Fibroblast of skin of back (primary cell): ENCODE measurements at regions not wholly inside any gene's neighbourhood (a gene's known extent, or its start where the extent isn't known, plus 50 kb on each side); places are given as distances from the start of the nearest gene placed in this dataset.
"Not testable (repeated sequence)": the region's sequence is repeated elsewhere in the genome, so short reads cannot be mapped to it uniquely, and the experiment has no call there.

Source experiments
- DNase-seq: peaks from one replicate; pipeline ENCODE4 v3.0.0-alpha.2; 2013

DNA sequence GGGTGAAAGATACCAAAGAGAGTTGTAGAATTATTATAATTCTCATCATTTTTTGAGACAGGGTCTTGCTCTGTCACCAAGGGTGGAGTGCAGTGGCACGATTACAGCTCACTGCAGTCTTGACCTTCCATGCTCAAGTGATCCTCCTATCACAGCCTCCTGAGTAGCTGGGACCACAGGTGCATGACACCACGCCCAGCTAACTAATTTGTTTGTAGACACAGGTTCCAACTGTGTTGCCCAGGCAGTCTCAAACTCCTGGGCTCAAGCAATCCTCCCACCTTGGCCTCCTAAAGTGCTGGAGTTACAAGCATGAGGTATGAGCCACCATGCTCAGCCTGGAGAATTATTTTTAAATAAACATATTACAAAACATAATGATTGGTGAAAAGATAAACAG, 92.8 kb upstream of the MSH6 start:
- no peak for DNase-seq

DNA sequence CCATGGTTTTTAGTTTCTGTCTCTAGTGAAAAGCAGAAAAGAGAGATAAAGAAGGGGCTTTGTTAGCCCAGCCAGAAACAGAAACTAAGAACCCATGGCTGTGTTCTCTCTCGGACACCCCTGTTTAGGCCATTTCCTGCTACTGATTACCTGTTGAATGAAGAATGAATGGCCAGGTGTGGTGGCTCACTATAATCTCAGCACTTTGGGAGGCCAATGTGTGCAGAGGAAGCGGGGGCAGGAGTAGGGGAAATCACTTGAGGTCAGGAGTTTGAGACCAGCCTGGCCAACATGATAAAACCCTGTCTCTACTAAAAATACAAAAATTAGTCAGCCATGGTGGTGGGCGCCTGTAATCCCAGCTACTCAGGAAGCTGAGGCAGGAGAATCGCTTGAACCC, 93.8 kb upstream of the MSH6 start:
- not testable (repeated sequence) for DNase-seq

DNA sequence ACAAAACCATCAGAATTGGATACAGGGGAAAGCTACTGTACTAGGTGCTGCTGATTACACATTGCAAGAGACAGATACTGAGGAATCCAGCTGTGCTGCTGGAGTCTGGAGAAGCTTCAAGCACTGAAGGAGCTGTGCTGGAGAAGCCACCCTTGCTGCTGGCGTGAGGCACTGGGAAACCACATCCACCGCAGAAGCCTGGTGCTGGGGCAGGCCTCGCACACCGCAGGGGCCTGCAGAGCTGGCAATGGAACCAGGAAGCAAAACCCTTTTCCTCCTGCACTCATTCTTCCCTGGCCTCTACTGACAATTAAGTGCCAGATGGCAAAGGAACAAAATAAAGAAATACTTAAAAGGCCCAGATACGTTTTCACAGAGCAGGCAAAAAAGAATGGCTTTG, 94.4 kb upstream of the MSH6 start:
- DNase-seq = no peak

DNA sequence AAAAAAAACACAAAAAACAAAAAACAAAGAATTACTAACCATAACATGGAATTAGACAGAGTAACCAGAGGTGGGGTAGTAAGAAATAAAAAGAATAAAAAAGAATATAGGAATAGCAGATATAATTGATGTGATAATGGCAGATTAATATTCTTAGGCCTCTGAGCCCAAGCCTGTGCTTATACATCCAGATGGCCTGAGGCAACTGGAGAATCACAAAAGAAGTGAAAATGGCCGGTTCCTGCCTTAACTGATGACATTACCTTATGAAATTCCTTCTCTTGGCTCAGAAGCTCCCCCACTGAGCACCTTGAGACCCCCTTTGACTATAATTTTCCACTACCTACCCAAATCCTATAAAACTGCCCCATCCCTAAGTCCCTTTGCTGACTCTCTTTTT, 95.1 kb upstream of the MSH6 start:
- no peak for DNase-seq

DNA sequence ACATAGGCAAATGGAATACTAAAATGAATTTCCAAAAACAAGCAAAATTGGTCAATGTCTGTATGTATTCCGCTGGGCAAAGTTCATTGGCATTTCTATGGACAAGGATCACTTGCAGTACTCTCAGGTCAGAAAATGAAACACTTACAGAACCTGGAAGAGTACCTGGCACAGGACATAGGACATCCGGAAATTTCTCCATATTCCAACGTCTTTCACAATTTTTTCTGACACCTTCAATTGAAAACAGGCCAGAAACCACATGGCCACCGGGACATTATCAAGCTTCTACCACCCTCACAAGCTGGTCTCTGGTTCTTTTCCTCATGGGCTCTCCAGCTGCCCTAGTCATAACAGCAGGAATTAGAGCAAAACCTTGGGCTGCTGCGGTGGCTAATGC, 96.9 kb upstream of the MSH6 start:
- no peak for DNase-seq

GRCh38 chr2:47682216-47682749, 100.7 kb upstream of the MSH6 start:
- no peak for DNase-seq

- no peak for DNase-seq
These were observed 105.6 kb upstream of the KCNK12 start for GRCh38 chr2:47676261-47676926.

- no peak for DNase-seq
These were observed 104.5 kb upstream of the KCNK12 start for GRCh38 chr2:47675196-47675825.

DNA sequence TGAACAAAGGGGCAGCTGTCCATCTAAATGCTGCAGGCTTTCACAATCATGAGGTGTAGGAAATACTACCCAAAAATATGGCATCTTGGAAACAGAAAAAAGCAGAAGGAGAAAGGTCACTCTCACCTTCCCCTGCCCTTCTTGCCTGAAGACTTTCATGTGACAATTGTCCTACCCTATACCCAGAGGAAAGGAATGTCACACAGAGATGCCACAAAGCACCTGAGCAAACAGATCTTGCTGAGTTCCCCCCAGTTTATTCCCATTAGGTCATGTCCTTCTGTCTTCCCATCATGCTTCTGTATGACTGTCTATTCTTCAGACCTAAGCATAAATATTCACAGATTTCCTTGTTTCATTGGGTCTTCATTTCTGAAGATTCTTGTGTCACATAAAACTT, 95.5 kb upstream of the KCNK12 start:
- DNase-seq = no peak

DNA sequence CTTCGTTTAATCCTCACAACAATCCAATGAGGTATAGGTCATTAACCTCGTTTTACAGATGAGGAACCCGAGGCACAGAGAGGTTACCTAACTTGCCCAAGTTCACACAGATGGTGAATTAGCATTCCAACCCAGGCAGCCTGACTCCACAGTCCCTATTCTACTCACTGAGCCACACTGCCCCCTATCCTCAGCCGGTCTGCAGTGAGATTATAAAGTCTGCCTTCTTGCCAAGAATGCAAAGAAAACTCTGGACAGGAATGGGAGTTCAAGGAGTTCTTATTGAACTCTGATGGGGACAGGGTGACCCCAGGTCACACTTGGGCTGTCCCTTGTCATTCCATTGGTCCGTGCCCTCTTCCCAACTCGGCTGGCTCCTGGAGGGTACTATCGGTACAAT, 94.0 kb upstream of the KCNK12 start:
- DNase-seq = no peak

DNA sequence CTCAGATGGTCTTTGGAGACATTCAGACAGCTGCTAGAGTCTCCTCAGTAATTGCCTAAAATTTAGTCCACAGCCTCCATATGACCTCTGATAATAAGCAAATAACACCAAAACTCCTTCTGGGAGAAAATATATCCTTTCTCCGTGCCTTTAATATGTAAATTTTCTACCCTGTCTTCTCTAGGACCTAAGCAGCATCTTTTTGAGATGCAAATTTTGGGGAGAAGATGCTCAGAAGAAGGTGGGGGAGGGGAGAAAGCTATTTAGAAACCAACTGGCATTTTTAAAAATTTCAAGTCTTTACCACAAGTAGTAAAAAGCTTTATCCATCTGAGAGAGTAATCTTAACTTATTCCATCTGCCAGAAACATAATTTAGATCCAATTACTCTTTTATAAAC, 91.8 kb upstream of the KCNK12 start:
- no peak for DNase-seq

- no peak for DNase-seq
These were observed 90.5 kb upstream of the KCNK12 start for GRCh38 chr2:47661310-47661709.

GRCh38 chr2:47660168-47660567, 89.4 kb upstream of the KCNK12 start:
- no peak for DNase-seq

DNA sequence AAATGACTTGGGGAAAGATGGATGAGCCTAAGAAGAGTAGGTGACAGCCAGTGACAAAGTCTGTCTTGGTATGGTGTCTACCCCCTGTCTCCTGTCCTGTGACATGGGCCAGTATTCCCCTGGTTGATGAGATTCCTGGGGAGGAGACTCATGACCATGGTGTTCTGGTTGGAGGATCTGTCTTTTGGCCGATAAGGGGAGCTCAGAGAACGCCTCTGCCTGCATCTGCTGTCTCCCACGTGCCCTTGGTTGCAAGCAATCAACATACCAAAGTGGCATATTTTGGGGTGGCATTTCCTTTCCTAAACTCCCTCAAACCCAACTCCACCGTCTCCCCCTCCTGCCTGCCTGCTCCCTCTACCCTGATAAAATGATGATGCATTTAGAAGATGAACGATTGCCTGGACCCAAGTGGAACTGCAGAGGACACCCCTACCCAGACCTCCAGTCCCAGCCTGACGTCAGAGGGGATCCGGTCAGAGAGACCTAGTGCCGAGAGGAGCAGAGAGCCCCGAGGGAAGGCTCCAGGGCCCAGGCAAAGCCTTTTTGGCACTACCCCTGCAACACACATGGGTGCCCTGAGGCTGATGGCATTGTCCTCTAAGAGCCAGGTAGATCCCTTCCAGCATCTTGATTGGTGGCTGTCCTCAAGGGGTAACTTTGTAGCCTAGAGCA, 88.0 kb upstream of the KCNK12 start:
- no peak for DNase-seq

DNA sequence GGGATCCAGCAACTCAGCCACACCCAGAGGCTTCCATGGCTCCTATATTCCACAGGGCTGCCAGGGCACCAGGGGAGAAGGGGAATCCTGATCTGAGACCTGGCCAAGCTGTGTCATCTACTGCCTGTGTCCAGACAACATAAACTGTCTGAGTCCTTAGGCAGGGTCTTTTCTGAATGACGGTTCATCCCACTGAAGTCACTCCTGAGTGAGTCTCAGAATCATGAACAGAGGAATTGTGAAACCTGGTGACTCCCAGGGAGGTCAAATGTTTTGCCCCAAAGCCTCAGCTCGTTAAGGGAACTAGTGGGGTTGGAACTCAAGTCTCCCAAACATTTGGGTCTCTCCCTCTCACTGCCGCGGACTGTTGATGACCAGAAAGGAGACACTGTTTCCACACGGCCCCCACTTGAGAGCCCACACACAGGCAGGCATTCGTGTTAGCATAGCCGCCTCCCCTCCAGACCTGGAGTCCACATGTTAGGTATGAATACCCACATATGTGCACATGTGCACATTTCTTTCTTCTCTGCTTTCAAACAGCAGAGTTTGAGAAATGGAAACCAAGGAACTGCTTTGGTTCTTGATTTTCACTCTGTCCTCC, 87.2 kb upstream of the KCNK12 start:
- DNase-seq = no peak

GRCh38 chr2:47656715-47657600, 86.2 kb upstream of the KCNK12 start:
- no peak for DNase-seq

DNA sequence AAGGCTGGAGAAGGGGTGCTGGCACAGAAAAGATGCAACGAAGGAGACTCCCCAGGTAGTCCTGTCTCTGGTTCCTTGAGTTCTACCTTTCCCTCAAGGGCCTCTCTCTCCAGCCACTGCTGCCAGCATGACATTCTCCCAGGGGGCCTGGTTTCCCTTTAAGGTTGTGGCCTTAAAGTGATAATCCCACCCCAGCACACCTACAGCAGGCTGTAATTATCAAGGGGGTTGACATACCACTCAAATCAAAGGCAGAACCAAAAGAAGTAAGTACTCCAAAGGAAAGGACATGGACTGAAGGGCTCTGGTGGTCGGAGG, 84.7 kb upstream of the KCNK12 start:
- no peak for DNase-seq

DNA sequence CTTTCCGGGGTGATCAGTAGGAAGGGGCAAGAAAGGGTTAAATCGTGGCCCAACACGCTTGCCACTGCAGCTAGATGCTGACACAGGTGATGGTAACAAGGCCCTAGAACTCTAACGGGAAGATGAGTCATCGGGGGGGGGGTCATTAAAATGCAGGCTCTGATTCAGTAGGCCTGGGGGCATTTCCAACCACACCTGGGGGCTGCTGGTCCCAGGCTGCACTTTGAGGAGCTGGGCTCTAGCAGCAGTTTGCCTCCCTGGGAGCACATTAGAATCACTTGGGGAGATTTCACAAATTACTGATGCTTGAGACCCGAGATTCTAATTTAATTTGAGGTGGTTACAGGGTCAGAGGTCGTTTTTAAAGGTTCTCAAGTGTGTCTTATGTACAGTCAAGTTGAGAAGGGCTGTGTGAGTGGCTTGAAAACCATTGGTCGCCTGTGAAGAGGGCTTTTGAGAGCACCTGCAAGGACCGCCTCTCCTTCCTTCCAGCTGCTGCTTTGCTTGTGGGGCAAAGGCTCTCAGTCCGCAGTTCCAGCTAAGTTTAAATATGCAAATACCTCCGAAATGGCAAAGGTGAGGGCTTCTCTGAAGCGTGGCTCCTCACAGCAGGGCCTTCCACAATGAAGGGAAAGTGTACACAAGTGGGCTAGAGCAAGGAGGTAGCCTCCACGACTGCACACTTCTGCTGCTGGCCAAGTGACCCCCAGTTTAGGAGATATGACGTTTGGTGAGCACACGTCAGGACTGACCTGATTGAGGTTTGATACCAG, 84.2 kb upstream of the KCNK12 start:
- no peak for DNase-seq

DNA sequence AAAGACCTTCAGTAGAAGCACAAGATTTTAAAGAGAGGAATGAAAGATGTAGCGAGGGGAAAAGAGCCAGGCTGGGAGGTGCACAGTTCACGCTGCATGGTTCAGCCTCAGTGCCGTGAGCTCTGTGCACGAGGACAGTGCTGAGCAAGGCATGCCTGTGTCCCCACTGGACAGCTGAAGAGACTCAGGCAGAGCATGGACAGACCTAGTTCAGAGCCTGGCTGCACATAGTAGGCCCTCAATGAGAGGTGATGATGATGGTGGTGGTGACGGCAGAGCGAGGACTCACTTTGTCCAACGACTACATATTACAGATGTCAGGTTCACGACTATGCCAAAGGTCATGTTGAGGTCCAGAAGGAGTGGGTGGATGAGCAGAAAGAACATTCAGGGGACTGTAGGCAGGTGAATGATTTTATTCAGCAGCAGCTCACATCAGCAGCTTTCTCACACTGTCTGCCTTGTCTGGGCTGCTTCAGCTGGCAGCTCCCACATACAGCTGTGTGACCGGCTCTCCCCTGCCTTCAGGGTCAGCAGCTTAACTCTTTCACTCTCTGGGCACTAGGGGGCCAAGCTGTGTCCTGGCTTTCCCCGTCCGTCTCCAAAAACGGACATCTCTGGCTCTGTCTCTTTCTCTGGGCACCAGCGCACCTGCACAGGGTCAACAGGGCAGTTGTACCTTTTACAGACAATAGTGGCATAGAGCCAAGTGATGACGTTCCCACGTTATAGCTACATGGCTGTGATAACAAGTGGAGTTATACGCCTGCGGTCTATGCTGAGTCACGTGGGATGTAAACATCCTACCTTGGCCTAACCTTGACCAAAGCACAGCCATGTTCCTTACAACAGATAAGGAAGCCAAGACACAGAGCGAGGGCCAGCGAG, 83.4 kb upstream of the KCNK12 start:
- no peak for DNase-seq

- no peak for DNase-seq
These were observed 82.3 kb upstream of the KCNK12 start for GRCh38 chr2:47653036-47653435.
